GM23248 (cell line): ENCODE measurements at regions not wholly inside any gene's neighbourhood (a gene's known extent, or its start where the extent isn't known, plus 50 kb on each side); places are given as distances from the start of the nearest gene placed in this dataset.

Experiments used
- EZH2 ChIP-seq: fragments of 200-600 bp; sonication (generic); IDR thresholded peaks from 2 replicates; pipeline ENCODE4 v1.6.1; 2018; ENCODE audit warnings: antibody characterized with exemption, mild to moderate bottlenecking; ENCODE audit not compliant: insufficient read depth, poor library complexity, severe bottlenecking
- EZH2phosphoT487 ChIP-seq: fragments of 200-600 bp; sonication (generic); IDR thresholded peaks from 2 replicates; pipeline ENCODE4 v1.6.1; 2018; ENCODE audit warnings: antibody characterized with exemption, moderate library complexity, mild to moderate bottlenecking, low read depth; ENCODE audit not compliant: insufficient read depth

DNA sequence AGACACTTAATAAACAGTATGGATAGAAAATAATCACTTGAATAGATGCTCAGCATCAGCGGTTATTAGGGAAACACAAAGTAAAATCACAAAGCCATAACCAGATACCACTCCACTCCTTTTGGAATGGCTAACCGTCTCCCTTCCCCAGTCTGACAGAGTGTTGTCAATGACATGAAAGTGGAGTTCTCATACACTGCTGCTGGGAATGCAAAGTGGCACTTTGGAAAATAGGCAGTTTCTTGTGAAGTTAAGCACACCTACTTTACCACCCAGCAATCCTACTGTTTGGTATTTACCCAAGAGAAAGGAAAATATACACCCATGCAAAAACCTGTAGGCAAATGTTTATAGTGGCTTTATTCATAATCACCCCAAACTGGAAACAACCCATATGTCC lies 81.0 kb upstream of the KLHL25 start:
- TF ChIP-seq EZH2 (no peak), EZH2phosphoT487 (no peak)
